ENCODE measurements at regions not wholly inside any gene's neighbourhood (a gene's known extent, or its start where the extent isn't known, plus 50 kb on each side); places are given as distances from the start of the nearest gene placed in this dataset.

GRCh38 chr2:7653617-7654016 is 736.4 kb downstream of the RNF144A start:
- TF ChIP-seq CTCF (conservative IDR thresholded peaks at IDR 0.05; ENCODE audit: low read depth, low read length), result no peak
- no peak for TF ChIP-seq EZH2 (IDR thresholded peaks at IDR 0.05; ENCODE audit: borderline replicate concordance, low read depth, low read length, poor library complexity, severe bottlenecking)
